ENCODE measurements at regions not wholly inside any gene's neighbourhood (a gene's known extent, or its start where the extent isn't known, plus 50 kb on each side); places are given as distances from the start of the nearest gene placed in this dataset.

DNA sequence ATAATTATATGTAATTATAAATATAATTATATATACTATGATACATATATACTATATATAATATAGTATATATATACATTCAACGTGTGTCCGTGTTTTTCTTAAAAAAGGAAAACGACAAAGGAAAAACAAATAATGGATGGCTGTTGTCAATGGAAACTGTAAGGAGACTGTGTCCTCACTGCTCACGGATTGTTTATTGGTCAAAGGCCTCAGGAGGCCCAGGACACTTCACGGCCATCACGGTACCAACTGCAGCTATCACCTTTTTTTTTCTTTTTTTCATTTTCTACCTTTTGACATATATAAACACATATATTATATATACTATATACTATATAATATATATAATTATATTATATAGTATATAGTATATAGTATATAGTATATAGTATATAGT, 113.4 kb downstream of the SPTSSA start:
- no peak for DNase-seq (ENCODE audit: low read depth)

DNA sequence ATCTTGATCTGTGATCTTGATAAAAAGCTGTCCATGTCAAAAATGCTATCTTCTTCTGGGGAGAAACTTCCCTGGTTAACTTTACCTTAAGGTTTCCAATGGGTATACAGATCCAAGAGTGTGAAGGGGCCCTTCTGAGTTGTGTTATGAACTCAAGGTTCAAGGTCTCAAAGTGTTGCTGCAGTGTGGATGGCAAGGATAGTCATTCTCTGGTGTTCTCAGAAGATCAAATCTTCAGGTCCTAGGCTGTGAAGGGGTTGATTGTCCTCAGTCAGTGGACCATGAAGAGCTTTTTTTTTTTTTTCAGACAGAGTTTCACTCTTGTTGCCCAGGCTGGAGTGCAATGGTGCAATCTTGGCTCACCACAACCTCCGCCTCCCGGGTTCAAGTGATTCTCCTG, 114.4 kb downstream of the SPTSSA start:
- no peak for DNase-seq (ENCODE audit: low read depth)

DNA sequence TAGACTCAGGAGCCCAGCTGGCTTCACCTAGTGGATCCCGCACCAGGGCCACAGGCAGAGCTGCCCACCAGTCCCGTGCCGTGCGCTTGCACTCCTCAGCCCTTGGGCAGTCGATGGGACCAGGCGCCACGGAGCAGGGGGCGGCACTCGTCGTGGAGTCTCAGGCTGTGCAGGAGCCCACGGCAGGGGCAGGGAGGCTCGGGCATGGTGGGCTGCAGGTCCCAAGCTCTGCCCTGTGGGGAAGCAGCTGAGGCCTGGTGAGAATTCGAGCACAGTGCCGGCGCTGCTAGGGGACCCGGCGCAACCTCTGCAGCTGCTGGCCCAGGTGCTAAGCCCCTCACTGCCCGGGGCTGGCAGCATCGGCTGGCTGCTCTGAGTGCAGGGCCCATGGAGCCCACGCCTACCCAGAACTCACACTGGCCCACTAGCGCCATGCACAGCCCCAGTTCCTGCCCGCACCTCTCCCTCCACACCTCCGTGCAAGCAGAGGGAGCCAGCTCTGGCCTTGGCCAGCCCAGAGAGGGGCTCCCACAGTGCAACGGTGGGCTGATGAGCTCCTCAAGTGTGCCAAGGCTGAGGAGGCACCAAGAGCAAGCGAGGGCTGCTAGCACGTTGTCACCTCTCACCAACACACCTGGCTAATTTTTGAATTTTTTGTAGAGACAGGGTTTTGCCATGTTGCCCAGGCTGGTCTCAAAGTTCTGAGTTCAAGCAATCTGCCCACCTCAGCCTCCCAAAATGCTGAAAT, 116.1 kb downstream of the SPTSSA start:
- no peak for DNase-seq (ENCODE audit: low read depth)

DNA sequence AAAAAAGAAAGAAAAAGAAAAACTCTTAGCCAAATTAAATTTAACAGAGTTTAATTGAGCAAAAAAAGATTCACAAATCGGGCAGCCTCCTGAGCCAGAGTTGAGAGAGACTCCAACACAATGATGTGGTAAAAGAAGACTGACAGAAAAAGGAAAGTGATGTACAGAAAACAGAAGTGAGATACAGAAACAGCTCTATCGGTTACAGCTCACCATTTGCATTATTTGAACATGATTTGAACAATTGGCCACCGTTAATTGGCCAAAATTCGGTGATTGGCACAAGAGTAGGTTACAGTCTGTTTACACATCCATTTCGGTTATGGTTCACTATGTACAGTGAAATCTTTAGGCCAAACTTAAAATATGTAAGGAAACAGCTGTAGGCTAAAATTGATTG, 117.7 kb downstream of the SPTSSA start:
- no peak for DNase-seq (ENCODE audit: low read depth)

DNA sequence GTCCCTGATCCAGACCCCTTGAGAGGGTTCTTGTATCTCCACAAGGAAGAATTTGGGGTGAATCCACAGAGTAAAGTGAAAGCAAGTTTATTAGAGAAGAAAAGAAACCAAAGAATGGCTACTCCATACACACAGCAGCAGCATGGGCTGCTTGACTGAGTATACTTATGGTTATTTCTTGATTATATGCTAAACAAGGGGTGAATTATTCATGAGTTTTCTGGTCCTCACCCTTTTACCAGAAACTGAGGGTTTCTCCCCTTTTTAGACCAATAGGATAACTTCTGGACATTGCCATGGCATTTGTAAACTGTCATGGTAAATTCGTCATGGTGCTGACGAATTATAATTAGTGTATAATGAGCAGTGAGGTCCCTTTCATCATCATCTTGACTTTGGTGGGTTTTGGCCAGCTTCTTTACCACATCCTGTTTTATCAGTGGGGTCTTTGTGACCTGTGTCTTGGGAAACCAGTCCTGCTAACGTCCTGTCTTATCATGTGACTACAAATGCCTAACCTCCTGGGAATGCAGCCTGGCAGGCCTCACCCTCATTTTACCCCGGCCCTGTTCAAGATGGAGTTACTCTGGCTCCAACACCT, 121.9 kb downstream of the SPTSSA start:
- DNase-seq (ENCODE audit: low read depth) = no peak

DNA sequence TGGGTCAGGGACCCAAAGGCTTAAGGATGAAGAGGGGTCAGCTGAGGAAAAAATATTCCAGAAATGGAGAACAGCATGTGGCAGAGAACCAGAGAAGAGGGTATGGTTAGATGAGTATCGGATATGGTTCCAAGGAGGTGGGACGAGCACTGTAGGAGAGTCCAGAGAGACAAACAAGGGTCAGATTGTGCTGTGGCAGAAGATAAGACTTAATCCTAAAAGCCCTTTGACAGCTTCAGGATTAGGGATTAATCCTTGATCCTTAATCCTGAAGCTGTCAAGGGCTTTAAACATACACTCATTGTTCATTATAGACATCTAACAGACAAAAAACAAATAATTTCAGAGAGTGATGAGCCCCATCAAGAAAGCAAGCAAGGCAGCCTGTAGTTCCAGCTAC, 124.0 kb downstream of the SPTSSA start:
- no peak for DNase-seq (ENCODE audit: low read depth)

DNA sequence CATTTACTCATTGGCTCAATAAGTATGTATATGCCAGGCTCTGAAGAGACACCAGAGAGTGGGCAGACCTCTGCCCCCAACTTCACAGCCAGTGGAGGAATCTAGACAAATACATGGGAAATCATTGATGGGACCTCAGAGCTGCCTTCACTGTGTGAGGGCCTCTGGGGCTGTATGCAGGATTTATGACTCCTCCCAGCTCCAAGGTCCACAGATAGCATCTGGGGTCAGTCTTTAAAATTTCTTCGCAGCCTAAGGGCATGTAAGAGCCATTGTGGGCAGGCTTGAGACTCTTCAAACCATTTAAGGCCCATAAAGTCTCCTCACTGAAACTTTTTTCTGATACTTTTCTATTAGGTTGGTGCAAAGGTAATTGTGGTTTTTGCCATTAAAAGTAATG, 125.5 kb downstream of the SPTSSA start:
- DNase-seq (ENCODE audit: low read depth) = no peak

DNA sequence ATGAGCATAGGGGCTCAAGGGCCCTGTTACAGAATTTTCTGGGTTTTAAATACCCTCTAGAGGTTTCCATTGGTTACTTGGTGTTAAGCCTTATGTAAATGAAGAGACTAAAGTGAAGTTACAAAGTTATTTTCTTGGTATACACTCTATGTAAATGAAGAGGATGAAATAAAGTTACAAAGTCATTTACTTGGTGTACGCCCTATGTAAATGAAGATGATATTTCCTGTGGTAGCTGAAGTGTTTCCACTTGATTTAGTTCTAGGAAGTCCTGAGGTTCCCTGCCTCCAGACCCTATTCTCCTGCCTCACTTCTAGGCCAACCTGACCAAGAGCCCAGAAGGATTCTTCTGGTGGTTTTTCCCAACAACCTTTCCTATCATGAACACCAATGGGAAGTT, 126.1 kb downstream of the SPTSSA start:
- DNase-seq (ENCODE audit: low read depth) = no peak

DNA sequence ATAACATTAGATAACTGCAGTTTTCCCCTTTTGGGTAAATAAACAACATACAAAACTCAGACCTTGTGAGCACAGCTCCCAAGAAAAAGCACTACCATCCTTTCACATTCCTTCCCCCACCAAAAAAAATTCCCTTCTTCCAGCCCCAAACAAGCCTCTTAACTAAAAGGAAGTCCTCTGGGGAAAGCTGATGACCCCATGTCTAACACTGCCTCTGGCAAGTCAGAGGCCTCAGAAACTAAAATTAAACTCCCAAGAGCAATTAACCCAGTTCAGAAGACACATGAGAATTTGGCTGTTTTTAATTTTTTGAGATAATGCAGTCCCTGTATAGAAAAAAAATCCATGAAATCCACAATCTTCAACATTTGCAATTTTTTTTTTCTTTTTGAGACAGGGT, 127.7 kb downstream of the SPTSSA start:
- no peak for DNase-seq (ENCODE audit: low read depth)

DNA sequence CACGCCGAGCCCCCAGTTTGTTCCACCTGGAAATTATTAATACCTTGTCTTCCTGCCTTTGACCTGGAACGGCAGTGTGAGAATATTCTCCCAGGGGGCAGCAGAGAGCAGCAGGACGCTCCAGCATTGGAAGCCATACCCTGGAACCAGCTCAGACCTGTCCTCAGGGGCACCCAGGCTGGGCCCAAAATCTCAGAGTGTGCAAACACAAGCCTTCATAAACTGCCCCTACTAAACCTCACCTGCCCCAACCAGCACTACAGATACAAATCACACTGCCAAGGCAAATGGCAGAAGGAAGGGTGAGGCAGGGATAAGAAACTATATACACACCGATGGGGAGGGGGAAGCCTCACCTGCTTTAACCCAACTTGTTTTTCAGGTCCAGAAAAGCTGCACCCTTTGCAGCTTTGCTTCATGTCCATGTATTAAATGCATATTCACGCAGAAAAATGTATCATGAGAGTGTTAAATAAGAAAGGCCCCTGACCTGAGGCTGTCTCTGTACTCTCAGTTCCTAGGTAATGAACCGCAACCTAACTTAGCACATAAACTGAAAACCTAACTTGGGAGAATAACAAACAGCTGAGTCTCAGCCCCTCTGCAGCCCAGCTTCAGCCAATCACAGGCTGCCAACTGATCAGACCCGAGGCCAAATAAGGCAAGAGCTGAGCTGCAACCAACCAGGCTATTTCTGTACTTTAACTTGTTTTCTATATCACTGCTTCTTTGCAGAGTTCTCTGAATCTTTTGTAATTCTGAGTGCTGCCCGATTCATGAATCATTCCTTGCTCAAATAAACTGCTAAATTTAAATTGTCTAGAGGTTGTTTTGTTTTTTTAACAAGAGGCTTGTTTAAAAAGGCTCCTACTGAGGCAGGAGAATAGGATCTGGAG, 130.1 kb downstream of the SPTSSA start:
- DNase-seq (ENCODE audit: low read depth) = peak; percentile 35

DNA sequence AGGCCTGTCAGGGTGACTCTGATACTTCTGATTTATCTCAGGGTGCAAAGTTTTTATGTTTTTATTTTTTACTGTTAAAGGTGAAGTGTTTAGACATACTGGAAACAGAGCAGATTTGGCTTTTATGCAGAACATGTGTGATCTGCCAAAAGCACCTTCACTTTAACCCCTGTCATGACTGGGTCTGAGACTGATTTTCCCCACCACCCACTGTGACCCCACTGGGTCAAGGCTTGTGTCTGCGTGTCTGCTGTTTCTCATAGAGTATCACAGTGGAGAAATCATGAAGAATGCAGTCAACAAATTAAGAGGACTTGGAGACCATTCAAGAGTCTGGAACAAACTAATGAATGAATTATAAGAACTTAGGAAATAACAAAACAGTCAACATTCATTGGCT, 131.2 kb downstream of the SPTSSA start:
- DNase-seq (ENCODE audit: low read depth) = no peak

DNA sequence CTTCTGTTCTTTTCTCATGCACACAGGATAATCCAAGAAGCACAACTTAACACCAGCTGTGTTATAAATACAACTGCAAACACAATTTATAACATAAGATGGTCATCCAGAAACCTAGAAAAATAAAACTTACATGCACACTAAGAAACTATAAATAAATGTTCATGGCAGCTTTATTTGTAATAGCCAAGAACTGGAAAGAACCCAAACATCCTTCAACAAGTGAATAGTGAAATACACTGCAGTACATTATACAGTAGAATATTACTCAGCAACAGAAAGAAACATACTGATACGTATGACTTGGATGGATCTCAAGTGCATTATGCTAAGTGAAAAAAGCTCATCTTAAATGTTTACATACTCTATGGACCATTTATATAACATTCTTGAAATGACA, 132.7 kb downstream of the SPTSSA start:
- no peak for DNase-seq (ENCODE audit: low read depth)

DNA sequence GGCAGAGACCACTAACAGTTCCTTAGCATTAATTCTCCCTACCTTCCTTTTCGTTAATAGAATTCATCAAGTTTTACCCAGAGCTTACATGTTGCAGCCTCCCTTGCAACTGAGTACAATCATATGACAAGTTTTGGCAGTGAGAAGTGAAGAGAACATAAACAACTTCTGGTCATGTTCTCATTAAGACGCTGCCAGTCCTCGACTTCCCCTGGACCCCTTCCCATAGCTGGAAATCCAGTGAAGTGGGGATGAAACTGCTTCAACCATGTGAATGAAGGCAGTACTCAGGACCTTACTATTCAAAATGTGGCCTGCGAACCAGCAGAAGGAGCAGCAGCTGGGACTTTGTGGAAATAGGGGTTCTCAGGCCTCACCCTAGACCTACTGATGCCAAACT, 133.9 kb downstream of the SPTSSA start:
- no peak for DNase-seq (ENCODE audit: low read depth)

DNA sequence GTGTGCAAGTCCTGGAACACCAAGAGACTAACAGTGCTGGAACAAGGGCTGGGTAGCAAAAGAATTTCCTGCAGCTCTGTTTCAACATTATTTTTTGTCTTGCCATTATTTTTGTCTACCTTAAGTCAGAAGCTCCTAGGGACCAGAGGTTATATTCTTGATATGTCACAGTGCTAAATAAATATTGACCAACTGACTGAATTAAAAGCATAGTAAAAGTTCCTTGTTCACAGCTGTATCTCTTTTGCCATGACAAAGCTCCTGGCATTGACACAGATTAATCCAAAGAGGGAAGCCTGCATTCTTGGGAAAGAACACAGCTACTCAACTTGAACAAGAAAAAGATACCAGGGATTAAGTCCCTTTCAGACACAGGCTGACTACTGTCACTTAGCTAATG, 136.5 kb downstream of the SPTSSA start:
- no peak for DNase-seq (ENCODE audit: low read depth)

DNA sequence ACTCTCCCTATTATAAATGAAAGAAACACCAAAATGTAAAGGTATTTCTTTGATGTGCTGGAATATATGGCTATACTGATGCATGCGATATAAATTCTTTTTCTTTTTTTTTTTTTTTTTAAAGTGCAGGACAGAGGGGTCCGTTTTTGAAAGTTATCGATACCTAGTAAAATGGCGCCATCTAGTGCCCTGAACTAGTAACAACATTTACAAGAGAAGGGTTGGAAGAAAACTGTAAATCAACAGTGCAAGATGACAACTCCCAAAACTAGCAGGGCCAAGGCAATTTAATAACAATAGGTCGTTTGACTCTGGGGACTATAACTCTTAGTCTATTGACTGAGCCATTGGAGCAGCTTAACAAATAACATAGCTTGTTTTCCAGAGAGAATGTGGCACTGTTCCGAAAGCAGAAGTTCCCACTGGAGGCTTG, 137.7 kb downstream of the SPTSSA start:
- no peak for DNase-seq (ENCODE audit: low read depth)

DNA sequence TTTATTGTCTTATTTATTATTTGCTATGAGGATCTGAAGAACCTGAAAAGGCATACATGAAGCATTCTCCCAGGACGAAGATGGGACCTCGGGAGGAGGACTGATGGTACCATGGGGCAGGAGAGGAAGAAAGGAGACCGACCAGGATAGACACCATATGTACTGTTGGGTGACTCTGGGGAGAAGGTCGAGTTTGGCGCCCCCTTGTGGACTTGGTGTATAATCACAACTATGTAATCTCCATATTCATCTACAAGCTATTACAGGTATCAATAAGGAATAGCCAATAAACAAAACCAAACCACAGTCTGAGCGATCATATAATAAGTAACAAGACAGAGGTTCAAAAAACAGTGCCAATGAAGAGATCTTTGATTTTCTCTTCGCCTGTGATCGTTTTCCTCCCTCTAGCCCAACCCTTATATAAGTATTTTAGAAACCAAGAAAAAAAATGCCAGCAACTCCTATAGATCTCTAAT, 139.1 kb downstream of the SPTSSA start:
- peak; percentile 60 for DNase-seq (ENCODE audit: low read depth)

DNA sequence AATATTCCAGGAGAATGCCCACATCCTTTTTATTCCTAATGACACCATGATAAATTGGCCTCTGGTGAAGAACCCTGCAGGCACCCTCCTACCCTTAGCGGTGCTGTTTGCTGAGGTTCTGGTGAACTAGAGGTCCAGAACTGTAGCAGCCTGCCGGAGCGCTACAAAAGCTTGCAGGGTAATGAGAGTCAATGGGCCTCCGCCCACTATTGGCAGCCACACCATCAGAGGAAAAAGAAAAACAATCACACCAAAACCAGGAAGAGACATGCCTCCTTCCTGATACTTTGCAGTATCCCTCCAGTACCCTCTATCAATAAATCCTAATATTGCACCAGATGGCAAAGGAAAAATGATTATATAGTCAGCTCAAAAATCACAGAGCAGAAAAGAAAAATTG, 142.9 kb downstream of the SPTSSA start:
- DNase-seq (ENCODE audit: low read depth) = no peak

DNA sequence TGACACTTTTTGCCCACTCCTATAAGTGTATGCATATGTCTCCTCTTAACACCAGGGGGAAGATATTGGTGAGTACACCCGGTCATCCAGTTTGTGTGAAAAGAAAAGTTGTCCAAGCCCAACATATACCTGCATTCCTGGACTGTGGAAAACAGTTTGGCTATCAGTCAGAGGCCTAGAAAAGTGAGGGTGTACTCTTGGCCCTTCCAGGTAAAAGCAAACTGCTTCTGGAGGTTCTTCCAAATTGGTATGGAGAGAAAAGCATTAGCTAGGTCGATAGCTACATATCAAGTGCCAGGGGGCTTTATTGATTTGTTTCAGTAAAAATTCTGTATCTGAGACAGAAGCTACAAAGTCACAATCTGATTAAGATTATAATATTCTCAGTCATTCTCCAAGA, 144.0 kb downstream of the SPTSSA start:
- no peak for DNase-seq (ENCODE audit: low read depth)

DNA sequence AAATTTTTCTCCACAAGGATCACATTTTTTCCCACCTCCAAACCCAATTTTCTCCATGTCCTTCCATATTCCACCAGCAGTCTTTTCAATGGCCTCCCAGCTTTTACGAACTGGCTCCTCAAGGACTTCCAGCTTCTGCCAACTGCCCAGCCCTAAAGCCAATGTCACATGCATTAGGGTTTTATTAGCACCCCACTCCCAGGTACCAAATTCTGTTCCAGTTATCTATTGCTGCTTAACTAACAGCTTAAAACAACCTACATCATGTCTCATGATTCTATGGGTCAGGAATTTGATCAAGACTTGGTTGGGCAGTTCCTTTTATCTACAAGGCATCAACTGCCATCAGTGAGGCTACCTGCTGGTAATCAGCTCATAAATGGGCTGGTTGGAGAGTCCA, 151.3 kb downstream of the SPTSSA start:
- DNase-seq (ENCODE audit: low read depth) = no peak

DNA sequence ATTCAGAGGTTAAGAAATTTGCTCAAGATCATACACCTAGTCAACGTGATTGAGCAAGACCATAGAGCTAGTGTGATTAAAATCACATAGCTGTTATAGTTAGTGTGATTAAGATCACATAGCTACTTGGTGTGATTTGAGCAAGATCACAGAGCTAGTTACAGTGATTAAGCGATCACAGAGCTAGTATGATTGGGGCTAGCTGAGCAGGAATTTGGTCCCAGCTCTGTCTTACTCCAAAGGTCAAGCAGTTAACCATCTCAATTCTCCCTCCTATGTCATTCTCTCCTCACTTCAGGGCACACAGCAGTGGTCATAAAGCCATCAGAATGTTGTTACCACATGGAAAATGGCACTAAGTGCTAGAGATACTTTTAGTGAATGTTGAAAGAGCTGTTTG, 158.2 kb downstream of the SPTSSA start:
- no peak for DNase-seq (ENCODE audit: low read depth)

DNA sequence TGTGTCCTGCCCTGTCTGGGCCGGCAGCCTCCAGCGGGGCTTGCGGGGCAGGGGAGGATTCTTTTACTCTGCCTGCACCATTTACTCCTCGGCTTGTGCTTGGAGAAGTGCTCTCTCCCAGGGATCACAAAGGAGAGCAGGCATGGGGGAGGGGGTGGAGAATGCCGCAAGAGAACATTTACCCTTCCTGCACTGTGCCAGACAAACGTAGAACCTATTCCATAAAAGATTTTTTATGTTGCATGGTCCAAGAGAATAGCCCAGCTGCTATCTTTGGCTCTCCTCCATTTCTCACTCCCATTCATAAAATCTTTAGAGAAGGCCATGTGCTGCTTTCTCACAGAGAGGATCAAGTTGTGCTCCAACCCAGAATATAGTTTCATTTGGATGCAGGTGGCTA, 159.4 kb downstream of the SPTSSA start:
- no peak for DNase-seq (ENCODE audit: low read depth)

DNA sequence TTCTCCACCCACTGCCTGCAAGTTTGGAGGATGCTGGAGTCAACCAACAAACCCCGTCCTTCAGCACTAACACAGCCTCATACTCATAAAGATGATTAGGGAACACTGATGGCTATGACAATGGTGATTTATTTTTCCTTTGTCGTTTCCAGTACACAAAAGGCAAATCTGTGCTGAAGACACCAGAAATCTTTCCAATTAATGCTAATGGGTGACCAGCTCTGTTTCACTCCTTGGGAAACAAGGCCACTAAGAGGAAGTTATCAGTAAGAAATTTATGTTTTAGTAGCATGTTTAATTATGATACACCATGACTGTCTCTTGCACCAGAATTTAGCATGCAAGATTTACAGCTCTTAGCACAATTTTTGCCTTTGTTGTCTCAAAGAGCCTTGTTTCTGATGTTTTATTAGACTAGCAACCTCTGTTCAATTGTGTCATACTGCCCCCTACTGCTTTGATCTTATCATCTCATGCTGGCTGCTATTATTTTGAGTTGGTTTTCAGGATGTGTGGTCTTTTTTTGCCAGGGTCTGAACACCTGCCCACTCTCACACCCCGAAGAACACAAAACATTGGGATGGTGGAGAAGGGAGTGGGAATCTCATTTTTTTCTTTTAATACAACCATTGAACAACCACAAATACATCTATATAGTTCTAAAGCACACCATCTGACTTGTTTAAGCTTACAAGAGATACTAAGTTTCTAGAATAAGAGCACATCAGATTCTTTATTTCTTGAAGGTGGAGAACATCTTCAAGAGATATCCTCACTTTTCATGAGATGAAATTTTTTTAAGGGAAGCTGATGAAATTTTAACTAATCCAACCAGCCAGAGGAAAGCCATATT, 160.9 kb downstream of the SPTSSA start:
- DNase-seq (ENCODE audit: low read depth) = no peak
